ENCODE measurements at regions not wholly inside any gene's neighbourhood (a gene's known extent, or its start where the extent isn't known, plus 50 kb on each side); places are given as distances from the start of the nearest gene placed in this dataset.

- H3K27ac ChIP-seq, result no peak overlapping the region
- no peaks in the 10 kb centered on the region for H3K4me1 ChIP-seq
- 71 to 82% methylated on average over 3 to 4 of the region's 4 CpGs for WGBS, 2 donors (ENCODE audit: low coverage in 1 of 2)
- intact Hi-C loops (cut with DNase I; ENCODE audit: low total_unique reads), result no loop called here
- H3K4me3 ChIP-seq, result no peak overlapping the region
- no peak for DNase-seq
- no peaks in the 10 kb centered on the region for H3K27me3 ChIP-seq
- TF ChIP-seq POLR2A (IDR thresholded peaks at IDR 0.05) (no peak), EP300 (IDR thresholded peaks at IDR 0.05; ENCODE audit: low read depth) (no peak), POLR2AphosphoS5 (IDR thresholded peaks at IDR 0.05) (no peak), CTCF (IDR thresholded peaks at IDR 0.05) (no peak)
- in situ Hi-C loops (cut with MboI; ENCODE audit: low pct_ligation_motif_present in 1 of 4, low pct_unique_long_range_greater_than_20kb in 1 of 4, low sequenced_read_pairs in 3 of 4), result no loop called here
- H3K36me3 ChIP-seq, result no peaks in the 10 kb centered on the region
- H3K9me3 ChIP-seq, result no peaks in the 10 kb centered on the region
Measured at GRCh38 chr9:12930906-12931305, 156.1 kb downstream of the LURAP1L start.

GRCh38 chr9:12933957-12934356, 159.1 kb downstream of the LURAP1L start:
- Histone ChIP-seq H3K4me1 (no peaks in the 10 kb centered on the region), H3K36me3 (no peaks in the 10 kb centered on the region), H3K27ac (no peak overlapping the region), H3K4me3 (no peak overlapping the region), H3K9me3 (no peaks in the 10 kb centered on the region), H3K27me3 (no peaks in the 10 kb centered on the region)
- TF ChIP-seq EP300 (IDR thresholded peaks at IDR 0.05; ENCODE audit: low read depth) (no peak), POLR2A (IDR thresholded peaks at IDR 0.05) (no peak), POLR2AphosphoS5 (IDR thresholded peaks at IDR 0.05) (no peak), CTCF (IDR thresholded peaks at IDR 0.05) (no peak)
- intact Hi-C loops (cut with DNase I; ENCODE audit: low total_unique reads) (no loop called here), in situ Hi-C loops (cut with MboI; ENCODE audit: low pct_ligation_motif_present in 1 of 4, low pct_unique_long_range_greater_than_20kb in 1 of 4, low sequenced_read_pairs in 3 of 4) (no loop called here)
- WGBS, 2 donors (ENCODE audit: low coverage in 1 of 2), result 63 to 64% methylated on average over 2 of the region's 2 CpGs
- no peak for DNase-seq

- Histone ChIP-seq H3K27me3 (no peaks in the 10 kb centered on the region), H3K4me1 (no peaks in the 10 kb centered on the region), H3K27ac (no peak overlapping the region), H3K4me3 (no peak overlapping the region), H3K36me3 (no peaks in the 10 kb centered on the region), H3K9me3 (no peaks in the 10 kb centered on the region)
- TF ChIP-seq POLR2AphosphoS5 (IDR thresholded peaks at IDR 0.05) (no peak), POLR2A (IDR thresholded peaks at IDR 0.05) (no peak), EP300 (IDR thresholded peaks at IDR 0.05; ENCODE audit: low read depth) (no peak), CTCF (IDR thresholded peaks at IDR 0.05) (no peak)
- DNase-seq, result no peak
- 72 to 77% methylated on average over 5 to 6 of the region's 6 CpGs for WGBS, 2 donors (ENCODE audit: low coverage in 1 of 2)
- intact Hi-C loops (cut with DNase I; ENCODE audit: low total_unique reads), result no loop called here
- in situ Hi-C loops (cut with MboI; ENCODE audit: low pct_ligation_motif_present in 1 of 4, low pct_unique_long_range_greater_than_20kb in 1 of 4, low sequenced_read_pairs in 3 of 4), result no loop called here
Measured at GRCh38 chr9:12934545-12935272, 159.9 kb downstream of the LURAP1L start.

GRCh38 chr9:12935714-12936113, 160.9 kb downstream of the LURAP1L start:
- no peaks in the 10 kb centered on the region for H3K27me3 ChIP-seq
- TF ChIP-seq POLR2AphosphoS5 (IDR thresholded peaks at IDR 0.05) (no peak), CTCF (IDR thresholded peaks at IDR 0.05) (no peak), EP300 (IDR thresholded peaks at IDR 0.05; ENCODE audit: low read depth) (no peak)
- no peak overlapping the region for H3K4me3 ChIP-seq
- DNase-seq, result no peak
- intact Hi-C loops (cut with DNase I; ENCODE audit: low total_unique reads), result no loop called here
- H3K4me1 ChIP-seq, result no peaks in the 10 kb centered on the region
- H3K9me3 ChIP-seq, result no peaks in the 10 kb centered on the region
- in situ Hi-C loops (cut with MboI; ENCODE audit: low pct_ligation_motif_present in 1 of 4, low pct_unique_long_range_greater_than_20kb in 1 of 4, low sequenced_read_pairs in 3 of 4), result no loop called here
- no peaks in the 10 kb centered on the region for H3K36me3 ChIP-seq
- WGBS, 2 donors (ENCODE audit: low coverage in 1 of 2), result 81 to 86% methylated on average over 2 of the region's 2 CpGs
- H3K27ac ChIP-seq, result no peak overlapping the region
